Endothelial cell (in vitro differentiated cells): ENCODE measurements at regions not wholly inside any gene's neighbourhood (a gene's known extent, or its start where the extent isn't known, plus 50 kb on each side); places are given as distances from the start of the nearest gene placed in this dataset.

ENCODE experiments used
- DNase-seq: peaks from one replicate; pipeline ENCODE4 v3.0.0; 2021; ENCODE audit warnings: low spot score
- H3K27ac Mint-ChIP-seq: one replicate; pipeline ENCODE4 v1.8.0; 2021; ENCODE audit warnings: mixed read lengths, inconsistent platforms; ENCODE audit not compliant: unreplicated experiment
- H3K27me3 Mint-ChIP-seq: one replicate; pipeline ENCODE4 v1.8.0; 2021; ENCODE audit warnings: mild to moderate bottlenecking, moderate library complexity, mixed read lengths, inconsistent platforms; ENCODE audit not compliant: unreplicated experiment
- H3K36me3 Mint-ChIP-seq: one replicate; pipeline ENCODE4 v1.8.0; 2021; ENCODE audit warnings: mild to moderate bottlenecking, low read depth, mixed read lengths, inconsistent platforms; ENCODE audit not compliant: unreplicated experiment
- H3K4me1 Mint-ChIP-seq: one replicate; pipeline ENCODE4 v1.8.0; 2021; ENCODE audit warnings: mild to moderate bottlenecking, mixed read lengths, inconsistent platforms; ENCODE audit not compliant: unreplicated experiment
- H3K4me3 Mint-ChIP-seq: one replicate; pipeline ENCODE4 v1.8.0; 2021; ENCODE audit warnings: mild to moderate bottlenecking, mixed read lengths, inconsistent platforms; ENCODE audit not compliant: unreplicated experiment
- H3K9me3 Mint-ChIP-seq: one replicate; pipeline ENCODE4 v1.8.0; 2021; ENCODE audit warnings: mixed read lengths, inconsistent platforms; ENCODE audit not compliant: unreplicated experiment
- TF ChIP-seq, protein P1 (sequence below): fragments of 200-600 bp; sonication (generic); IDR thresholded peaks from one replicate; pipeline ENCODE4 v1.5.0; 2021; ENCODE audit warnings: antibody characterized with exemption; ENCODE audit not compliant: unreplicated experiment

DNA sequence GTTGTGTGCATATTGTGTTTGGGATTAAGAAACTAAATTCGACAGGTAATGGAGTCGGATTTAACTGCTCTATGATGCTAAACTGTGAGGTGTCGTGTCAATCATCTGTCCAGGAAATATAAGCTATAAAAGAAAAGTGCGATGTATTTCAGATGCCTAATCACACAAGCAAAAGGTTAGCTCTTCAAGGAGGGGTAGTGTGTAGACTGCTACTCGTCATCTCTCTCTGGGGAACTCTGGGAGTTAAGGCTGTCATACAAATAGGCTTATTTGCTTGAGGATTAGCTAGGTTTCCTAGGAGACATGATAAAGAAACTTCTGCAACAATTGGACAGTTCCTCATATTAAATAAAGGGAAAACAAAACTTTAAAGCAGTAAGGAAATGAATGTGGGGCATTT lies 462.1 kb downstream of the OLFM4 start:
- no peaks in the 10 kb centered on the region for H3K36me3 Mint-ChIP-seq
- no peak for DNase-seq
- TF ChIP-seq, protein P1, sequence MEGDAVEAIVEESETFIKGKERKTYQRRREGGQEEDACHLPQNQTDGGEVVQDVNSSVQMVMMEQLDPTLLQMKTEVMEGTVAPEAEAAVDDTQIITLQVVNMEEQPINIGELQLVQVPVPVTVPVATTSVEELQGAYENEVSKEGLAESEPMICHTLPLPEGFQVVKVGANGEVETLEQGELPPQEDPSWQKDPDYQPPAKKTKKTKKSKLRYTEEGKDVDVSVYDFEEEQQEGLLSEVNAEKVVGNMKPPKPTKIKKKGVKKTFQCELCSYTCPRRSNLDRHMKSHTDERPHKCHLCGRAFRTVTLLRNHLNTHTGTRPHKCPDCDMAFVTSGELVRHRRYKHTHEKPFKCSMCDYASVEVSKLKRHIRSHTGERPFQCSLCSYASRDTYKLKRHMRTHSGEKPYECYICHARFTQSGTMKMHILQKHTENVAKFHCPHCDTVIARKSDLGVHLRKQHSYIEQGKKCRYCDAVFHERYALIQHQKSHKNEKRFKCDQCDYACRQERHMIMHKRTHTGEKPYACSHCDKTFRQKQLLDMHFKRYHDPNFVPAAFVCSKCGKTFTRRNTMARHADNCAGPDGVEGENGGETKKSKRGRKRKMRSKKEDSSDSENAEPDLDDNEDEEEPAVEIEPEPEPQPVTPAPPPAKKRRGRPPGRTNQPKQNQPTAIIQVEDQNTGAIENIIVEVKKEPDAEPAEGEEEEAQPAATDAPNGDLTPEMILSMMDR: no peak
- no peak overlapping the region for H3K4me3 Mint-ChIP-seq
- no peak overlapping the region for H3K27ac Mint-ChIP-seq
- no peaks in the 10 kb centered on the region for H3K9me3 Mint-ChIP-seq
- H3K4me1 Mint-ChIP-seq: no peaks in the 10 kb centered on the region
- H3K27me3 Mint-ChIP-seq: no peaks in the 10 kb centered on the region

DNA sequence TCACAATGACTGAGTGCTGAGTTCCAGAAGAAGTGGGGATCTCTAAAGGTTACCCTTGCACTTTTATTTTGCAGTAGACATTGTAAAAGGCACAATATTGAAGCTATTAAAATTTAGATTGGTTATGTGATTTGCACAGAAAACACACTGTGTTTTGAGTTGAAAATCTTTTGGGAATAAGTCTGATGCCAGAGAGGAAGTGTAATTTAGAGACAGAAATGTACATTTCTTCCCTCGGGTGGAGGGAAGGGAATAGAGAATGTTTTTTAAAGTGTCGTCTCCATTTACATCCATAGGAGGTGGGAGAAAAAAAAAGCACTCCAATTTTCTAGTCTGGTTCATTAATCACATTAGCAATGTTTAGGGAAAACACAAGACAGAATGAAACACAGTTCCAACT lies 465.8 kb downstream of the OLFM4 start:
- no peak for DNase-seq
- H3K4me3 Mint-ChIP-seq: no peak overlapping the region
- H3K36me3 Mint-ChIP-seq: no peaks in the 10 kb centered on the region
- no peaks in the 10 kb centered on the region for H3K4me1 Mint-ChIP-seq
- TF ChIP-seq, protein P1: no peak
- no peaks in the 10 kb centered on the region for H3K9me3 Mint-ChIP-seq
- no peak overlapping the region for H3K27ac Mint-ChIP-seq
- H3K27me3 Mint-ChIP-seq: peaks cover 2% of the 10 kb centered on the region

DNA sequence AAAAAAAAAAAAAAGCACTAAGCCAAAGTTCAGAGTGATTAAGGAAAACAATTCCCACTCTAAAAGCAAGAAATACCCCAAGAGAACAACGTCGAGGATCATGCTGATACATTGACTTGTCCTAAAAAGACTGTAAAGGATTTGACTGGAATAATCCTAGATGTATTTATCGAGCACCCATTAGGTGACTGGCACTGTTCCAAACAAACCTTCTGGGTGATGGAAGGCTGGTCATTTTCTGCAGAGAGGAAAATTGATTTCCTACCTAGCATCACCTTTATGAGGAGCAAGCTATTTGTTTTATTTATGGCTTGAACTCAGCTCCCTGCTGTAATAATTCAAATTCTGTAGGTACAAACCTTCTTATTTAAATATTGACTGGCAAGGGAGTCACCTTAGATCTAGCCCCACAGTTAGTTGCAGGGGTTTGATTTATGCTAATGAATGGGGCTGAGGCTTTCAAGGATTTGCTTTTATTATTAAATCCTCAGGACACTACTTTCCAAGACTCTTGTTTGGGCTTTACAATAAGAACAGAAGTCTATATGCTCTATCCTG lies 471.0 kb downstream of the OLFM4 start:
- Mint-ChIP-seq H3K4me1 (no peaks in the 10 kb centered on the region), H3K4me3 (no peak overlapping the region), H3K27me3 (peaks cover 2% of the 10 kb centered on the region), H3K36me3 (no peaks in the 10 kb centered on the region), H3K9me3 (no peaks in the 10 kb centered on the region), H3K27ac (no peak overlapping the region)
- DNase-seq: no peak
- TF ChIP-seq, protein P1: no peak

DNA sequence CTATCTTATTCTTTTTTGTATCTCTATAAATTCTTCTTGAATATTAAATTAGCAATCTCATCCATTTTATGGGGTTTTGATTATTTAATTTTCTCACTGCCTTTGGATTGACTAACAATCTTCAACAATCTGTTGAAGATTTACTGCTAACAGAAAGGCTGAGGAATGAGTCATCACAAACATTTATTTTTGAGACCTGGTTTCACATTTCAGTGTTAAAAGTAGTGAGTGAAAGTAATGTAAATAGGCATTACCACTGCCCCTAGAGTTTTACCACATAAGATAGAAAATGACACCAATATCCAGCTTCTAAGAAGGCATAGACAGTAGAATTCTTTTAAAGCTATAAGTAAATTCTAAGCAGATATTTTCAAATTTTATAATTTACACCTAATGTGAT lies 472.8 kb downstream of the OLFM4 start:
- H3K27me3 Mint-ChIP-seq: peaks cover 2% of the 10 kb centered on the region
- no peaks in the 10 kb centered on the region for H3K36me3 Mint-ChIP-seq
- no peak overlapping the region for H3K27ac Mint-ChIP-seq
- no peak for DNase-seq
- TF ChIP-seq, protein P1: no peak
- H3K4me3 Mint-ChIP-seq: no peak overlapping the region
- no peaks in the 10 kb centered on the region for H3K9me3 Mint-ChIP-seq
- no peaks in the 10 kb centered on the region for H3K4me1 Mint-ChIP-seq

DNA sequence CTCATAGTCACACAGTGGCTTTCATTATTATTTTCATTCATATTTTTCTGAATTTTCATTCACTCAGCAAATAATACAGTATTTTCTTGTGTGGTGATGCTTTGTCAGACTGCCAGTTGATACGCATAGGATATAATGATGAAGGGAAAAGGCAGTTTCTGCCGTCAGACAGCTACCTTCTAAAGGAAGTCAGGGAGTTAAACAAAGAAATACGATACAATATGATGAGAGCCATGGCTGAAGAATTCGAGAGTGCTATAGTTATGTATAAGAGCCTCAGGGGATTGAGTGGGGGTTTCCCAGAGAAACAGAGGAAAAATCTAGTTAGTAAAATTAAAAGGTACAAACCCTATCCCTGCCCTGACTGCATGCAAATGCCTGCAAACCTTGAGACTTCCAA lies 479.1 kb downstream of the OLFM4 start:
- no peak for DNase-seq
- no peaks in the 10 kb centered on the region for H3K9me3 Mint-ChIP-seq
- TF ChIP-seq, protein P1: no peak
- H3K27ac Mint-ChIP-seq: no peak overlapping the region
- no peak overlapping the region for H3K4me3 Mint-ChIP-seq
- H3K4me1 Mint-ChIP-seq: peaks cover 2% of the 10 kb centered on the region
- H3K27me3 Mint-ChIP-seq: no peaks in the 10 kb centered on the region
- H3K36me3 Mint-ChIP-seq: no peaks in the 10 kb centered on the region
